ENCODE measurements at regions not wholly inside any gene's neighbourhood (a gene's known extent, or its start where the extent isn't known, plus 50 kb on each side); places are given as distances from the start of the nearest gene placed in this dataset.

DNA sequence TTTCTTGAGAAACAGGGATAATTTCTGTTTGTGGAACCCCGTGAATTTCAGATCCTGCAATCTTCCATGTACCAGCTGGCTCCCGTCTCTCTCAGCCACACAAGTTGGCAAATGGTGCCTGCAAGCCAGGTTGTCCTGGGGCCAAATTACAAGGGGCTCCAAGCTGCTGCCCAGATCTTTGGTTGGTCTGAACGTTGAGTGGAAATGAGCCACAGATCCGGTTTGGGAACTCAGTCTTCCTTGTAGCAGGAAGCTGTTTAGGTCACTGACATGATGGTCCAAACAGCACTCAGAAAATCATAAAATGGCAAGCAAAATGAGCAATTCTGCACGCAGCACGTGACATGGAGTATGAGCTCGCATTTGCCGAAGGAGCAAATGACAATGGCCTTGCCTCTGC lies 1496.4 kb downstream of the TBC1D22A start:
- intact Hi-C loops (cut with DNase I): no loop called here
- DNase-seq: peak in 2 of 10 donors; percentile 17 to 29

DNA sequence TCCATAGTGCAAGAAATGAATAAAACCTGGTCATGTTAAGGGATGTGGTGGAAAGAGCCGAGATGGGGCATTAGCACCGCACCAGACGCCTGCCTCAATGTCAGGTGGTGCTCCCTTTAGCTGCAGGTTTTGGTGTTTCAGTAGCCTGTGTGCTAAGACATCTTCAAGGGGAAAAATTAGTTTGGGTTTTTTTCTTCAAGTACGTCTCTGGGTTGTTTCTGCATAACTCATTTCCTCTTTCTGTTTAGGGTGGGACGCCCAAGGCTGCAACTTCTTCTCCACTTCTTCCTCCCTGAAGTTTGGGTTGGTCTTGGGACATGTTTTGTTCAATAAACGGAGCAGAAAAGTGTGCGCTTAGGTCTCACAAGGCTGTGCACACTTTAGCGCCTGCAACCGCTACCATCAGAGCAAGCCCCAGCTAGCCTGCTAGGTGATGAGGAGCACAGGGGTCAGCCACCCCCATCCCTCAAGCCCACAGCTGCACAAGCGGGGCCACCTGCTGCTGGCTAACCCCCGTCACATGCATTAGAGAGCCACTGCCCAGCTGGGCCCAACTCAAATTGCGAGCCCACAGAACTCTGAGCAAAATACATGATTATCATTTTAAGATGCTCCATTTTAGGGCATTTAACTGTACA lies 1495.7 kb downstream of the TBC1D22A start:
- intact Hi-C loops (cut with DNase I): no loop called here

DNA sequence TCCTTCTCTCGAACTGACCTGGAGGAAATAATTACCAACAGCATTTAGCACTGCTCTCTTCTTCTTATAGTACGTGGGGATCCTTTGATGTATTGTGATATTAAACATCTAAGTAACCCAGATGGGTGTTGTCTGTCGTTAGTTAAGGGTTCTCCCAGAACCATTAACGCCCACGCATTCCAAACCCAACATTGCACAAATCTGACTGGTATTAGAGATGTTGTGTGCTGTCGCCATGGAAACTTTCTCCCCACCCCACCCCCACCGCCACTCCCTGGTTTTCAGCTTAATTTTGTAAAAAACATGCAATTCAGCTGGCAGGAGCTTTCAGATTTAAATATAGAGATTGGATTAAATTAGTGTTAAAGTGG lies 1495.2 kb downstream of the TBC1D22A start:
- no peak for DNase-seq
- intact Hi-C loops (cut with DNase I): no loop called here

More for the DNA sequence above, 1495.7 kb downstream of the TBC1D22A start:
- peak in 1 of 10 donors; percentile 40 for DNase-seq

DNA sequence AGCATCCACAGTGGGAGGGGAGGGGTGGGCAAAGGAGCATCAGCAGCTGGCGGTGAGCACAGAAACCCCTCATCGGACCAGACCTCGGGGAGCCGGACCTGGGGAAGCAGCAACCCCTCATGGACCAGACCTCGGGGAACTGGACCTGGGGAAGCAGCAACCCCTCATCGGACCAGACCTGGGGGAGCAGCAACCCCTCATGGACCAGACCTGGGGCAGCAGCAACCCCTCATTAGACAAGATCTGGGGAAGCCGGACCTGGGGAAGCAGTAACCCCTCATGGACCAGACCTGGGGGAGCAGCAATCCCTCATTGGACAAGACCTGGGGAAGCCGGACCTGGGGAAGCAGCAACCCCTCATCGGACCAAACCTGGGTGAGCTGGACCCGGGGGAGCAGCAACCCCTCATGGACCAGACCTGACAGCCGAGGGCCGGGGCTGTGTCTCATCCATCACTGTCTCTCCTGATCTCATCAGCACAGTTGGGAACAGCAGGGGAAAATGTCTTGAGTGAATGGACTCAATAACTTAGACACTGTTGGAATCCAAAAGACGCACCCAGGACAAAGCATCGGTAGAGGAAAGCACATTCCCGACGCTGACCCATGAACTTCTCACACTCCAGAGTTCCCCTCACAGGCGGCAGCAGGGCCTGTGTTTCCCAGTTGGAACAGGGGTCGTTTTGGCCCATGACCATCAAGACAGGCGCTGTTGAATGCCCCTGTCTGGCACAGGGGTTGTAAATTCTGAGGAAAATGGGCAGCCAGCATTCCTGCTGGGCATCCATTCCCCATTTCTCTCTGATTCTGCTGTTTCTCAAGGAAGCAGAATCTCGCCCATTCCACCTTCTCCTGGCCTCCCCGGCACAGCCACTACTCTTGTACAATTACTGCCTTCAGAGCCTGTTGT lies 1494.6 kb downstream of the TBC1D22A start:
- intact Hi-C loops (cut with DNase I): no loop called here
- peak in 2 of 10 donors; percentile 52 for DNase-seq

DNA sequence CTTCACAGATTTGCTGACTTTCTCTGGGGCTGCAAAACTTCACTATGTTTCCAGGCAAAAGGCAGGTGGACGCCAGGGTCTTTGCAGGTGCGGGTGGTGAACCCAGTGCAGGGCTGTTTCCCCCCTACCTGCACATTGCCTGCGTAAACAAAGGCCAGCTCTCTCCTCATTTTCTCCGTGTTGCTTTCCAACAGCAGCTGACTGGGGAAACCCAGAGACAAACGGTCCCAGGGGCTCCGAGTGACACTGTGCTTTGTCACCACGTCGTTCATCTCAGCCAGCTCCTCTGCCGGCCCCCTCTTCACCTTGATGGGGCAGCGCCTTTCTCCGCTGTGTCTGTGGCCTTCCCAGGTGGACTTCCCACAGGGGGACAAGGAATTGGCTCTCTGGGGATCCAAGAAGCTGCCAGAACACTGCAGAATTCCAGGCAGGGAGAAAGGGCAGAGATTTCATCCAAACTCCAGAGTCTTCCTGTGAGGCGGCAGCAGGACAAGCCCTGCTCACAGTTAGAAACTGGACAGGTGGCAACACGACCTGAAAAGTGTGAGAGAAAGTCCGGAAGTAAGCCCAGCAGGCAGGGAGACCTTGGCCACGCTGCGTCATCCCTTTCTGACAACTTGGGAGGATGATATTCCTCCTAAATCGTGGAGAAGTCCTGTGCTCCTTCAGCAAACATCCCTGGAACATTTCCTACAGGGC lies 1493.7 kb downstream of the TBC1D22A start:
- DNase-seq: peak in 2 of 10 donors; percentile 40 to 42

DNA sequence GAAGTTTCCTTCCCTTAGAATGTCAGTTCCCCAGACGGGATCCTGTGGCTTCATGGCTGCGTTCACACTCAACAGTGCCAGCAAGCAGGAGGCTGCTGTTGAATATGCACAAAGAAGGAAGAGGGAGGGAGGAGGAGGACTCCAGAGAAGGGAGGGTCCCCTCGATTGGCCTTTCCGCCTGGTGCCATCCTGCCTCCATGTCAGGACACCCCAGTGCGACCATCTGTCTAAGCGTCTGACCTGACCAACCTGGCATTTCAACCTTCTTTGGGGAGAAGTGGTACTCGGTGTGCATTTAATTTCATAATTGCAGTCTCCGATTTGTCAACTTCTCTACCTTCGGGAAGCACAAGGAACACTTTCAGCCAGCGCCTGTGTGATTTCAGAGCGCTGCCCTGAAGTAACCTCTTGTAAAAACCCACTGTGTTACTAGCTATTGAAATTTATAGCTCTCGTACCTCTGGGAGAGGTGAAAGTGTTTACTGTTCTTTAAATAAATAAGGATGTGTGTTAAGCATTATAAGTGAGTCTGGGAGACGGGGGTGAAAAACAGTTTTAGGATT lies 1491.9 kb downstream of the TBC1D22A start:
- intact Hi-C loops (cut with DNase I): no loop called here
- DNase-seq: peak in 3 of 10 donors; percentile 29 to 64 (median 48)

More for the DNA sequence above, 1493.7 kb downstream of the TBC1D22A start:
- intact Hi-C loops (cut with DNase I): no loop called here

DNA sequence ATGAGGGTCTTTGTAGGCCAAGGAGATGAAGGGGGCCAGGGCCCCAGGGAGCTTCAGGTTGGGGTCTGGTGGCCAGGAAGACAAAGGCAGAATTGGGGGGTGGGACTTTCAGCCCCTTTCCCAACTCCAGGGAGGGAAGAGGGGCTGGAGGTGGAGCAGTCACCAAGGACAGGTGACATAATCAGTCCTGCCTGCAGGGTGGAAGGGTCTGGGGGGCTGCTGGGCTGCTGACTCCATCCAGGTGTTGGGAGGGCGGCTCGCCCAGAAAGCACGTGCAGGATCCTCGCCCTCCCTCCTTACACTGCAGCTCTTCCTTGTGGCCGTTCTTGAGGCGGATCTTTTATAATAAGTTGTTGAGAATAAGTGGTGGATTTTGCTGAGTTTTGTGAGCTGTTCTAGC lies 1491.1 kb downstream of the TBC1D22A start:
- DNase-seq: peak in 1 of 10 donors; percentile 28

DNA sequence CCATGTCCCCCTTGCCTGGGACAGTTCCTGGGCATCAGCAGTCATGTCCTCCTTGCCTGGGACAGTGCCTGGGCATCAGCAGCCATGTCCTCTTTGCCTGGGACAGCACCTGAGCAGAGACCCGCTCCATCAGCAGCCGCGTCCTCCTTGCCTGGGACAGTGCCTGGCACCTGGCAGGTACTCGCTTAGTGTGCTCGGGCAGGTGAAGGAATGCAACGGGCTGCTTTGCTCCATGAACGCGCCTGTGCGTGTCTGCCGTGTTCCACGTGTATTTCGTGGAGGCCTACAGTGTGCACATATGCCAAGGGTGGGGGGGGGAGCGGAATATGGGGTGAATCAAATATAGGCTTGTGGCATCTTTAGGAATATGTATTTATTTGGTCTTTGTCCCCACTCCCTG lies 1490.7 kb downstream of the TBC1D22A start:
- peak in 2 of 10 donors; percentile 33 to 50 for DNase-seq
- intact Hi-C loops (cut with DNase I): no loop called here

More for the DNA sequence above, 1491.1 kb downstream of the TBC1D22A start:
- intact Hi-C loops (cut with DNase I): no loop called here

DNA sequence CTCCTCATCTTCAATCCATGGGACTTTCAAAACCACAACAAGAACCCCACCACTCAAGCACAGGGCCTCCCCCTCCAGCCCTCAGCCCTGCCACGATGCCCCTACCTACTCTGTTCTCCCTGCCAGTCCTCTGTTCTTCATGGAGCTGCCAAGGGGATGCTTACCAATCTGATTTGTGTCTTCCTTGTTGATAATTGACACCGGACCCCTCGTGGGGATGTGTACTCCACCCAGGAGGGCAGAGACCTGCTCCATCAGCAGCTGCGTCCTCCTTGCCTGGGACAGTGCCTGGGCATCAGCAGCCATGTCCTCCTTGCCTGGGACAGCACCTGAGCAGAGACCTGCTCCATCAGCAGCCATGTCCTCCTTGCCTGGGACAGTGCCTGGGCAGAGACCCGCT lies 1489.2 kb downstream of the TBC1D22A start:
- intact Hi-C loops (cut with DNase I): no loop called here
- DNase-seq: peak in 2 of 10 donors; percentile 22 to 62

DNA sequence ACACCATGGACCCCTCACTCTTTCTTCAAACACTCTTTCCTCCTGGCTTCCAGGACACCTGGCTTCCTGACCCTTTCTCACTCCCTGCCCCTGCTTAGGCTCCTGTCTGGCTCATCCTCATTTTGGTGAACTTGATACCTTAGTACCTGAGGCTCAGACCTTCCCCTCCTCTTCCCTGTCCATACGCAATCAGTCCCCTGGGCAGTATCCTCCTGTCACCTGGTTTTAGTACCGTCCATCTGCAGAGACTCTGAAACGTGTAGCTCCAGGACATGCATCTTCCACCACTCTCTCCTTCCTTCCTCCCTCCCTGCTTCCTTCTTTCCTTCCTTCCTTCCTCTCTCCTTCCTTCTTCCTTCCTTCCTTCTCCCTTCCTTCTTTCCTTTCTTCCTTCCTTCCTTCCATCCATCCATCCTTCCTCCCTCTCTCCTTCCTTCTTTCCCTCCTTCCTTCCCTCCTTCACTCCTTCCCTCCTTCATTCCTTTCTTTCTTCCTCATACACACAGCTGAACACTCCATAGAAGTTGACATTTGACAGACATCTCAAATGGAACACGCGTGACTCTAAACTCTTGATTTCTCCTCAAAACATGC lies 1488.6 kb downstream of the TBC1D22A start:
- intact Hi-C loops (cut with DNase I): no loop called here
- no peak for DNase-seq

DNA sequence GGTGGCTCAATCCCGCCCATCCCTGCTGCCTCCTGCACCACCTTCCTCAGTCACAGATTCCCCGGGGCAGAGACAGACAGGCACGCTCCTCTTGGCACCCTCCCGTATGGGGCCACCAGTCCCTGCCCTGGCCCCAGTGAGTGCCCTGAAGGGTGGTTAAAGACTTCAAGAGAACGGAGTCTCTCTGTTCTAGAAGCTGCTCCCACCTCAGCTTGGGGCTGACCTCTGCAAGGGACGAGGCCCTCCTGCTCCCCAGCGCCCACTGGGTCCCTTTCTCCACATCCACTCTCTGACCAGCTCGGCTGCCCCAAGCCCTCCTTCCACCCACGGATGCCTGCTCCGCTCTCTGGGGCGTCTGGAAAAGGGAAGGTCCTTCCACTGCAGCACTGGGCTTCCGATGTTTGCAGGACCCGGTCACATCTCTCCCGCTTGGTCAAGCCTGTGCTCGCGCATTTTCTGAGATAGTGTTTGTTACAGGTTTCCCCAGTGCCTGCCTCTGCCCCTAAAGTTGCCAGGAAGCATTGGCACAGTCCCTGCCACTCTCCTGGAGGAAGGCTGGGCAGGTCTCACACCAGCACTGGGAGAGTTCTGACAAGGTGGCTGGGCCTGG lies 1487.9 kb downstream of the TBC1D22A start:
- DNase-seq: peak in 2 of 10 donors; percentile 69
- intact Hi-C loops (cut with DNase I): no loop called here

DNA sequence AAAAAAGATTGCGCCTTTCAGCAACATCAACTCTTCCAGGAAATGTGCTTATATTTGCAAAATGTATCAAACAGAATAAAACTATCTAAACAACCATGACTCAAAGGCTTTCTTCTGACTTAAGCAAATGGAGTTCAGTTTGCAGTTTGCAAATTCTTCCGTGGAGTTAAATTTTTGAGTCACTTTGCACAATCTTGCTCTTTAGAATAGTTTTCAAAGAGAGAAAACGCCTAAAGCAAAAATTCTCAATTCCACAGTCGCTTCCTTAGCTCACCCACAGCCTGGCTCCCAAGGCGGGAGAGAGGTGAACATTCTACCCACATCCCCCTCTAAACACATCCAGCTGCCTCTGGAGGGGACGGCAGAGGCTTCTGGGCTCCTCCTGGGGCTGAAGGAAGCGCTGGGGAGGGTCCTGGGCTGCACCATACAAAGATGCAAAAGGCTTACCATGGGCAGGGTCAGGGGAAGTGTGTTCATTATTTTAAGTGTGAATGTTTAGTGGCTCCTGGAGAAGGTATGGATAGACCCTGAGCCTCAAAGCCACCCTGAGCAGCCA lies 1487.3 kb downstream of the TBC1D22A start:
- peak in 1 of 10 donors; percentile 10 for DNase-seq
- intact Hi-C loops (cut with DNase I): no loop called here

DNA sequence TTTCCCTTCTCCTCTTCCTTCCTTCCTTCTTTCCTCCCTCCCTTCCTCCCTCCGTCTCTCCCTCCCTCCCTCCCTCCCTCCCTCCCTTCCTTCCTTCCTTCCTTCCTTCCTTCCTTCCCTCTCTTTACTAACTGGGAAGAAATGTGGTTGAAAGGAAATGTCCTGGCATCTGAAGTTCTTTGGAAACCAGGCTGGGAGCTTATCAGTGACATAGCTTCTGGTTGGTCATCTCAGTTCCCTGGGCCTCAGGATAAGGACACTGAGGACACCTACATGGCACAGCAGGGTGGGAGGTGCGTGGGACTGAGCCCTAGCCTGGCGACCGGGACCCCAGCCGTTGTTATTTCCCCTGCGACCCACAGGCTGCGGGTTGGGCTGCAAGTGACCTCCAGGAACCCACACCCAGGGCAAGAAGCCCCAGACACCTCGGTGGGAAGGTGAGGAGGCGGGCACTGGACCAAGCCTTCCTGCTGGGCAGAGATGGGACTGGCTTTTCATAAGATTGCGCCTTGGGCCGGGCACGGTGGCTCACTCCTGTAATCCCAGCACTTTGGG lies 1486.5 kb downstream of the TBC1D22A start:
- intact Hi-C loops (cut with DNase I): no loop called here

DNA sequence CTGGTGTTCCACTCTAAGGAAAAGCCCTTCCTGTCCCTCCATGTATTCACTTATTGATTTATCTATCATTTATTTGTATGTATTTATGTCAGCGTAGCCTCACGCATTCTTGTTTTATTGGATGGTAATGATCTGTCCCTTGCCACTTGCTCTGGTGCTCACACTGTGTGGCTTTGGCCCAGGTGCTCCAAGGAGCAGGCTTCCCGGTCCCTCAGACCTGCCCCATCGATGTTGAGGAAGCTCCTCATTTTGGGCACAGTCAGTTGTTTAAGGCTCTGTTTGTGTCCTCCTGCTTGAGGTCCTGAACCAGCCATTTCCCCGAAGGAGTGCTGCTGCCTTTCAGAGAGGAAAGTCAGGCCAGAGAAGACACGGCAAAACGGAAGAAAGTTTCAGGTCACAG lies 1485.4 kb downstream of the TBC1D22A start:
- intact Hi-C loops (cut with DNase I): no loop called here
- DNase-seq: peak in 1 of 10 donors; percentile 29

More for the DNA sequence above, 1486.5 kb downstream of the TBC1D22A start:
- peak in 2 of 10 donors; percentile 51 to 65 for DNase-seq

DNA sequence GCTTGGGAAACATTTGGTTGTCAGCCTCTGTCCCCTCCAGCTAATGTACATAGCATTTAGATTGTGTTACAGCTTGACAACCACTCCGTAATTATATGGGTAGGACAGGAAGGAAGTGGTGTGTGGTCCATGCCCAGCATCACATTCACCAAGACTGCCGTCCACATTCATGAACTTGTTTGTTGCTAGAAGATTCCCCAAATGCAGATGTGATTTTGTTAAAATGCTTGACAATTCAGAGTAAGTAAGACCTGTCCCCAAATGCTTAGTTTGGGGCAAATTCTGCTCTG lies 1482.7 kb downstream of the TBC1D22A start:
- intact Hi-C loops (cut with DNase I): no loop called here
- no peak for DNase-seq

DNA sequence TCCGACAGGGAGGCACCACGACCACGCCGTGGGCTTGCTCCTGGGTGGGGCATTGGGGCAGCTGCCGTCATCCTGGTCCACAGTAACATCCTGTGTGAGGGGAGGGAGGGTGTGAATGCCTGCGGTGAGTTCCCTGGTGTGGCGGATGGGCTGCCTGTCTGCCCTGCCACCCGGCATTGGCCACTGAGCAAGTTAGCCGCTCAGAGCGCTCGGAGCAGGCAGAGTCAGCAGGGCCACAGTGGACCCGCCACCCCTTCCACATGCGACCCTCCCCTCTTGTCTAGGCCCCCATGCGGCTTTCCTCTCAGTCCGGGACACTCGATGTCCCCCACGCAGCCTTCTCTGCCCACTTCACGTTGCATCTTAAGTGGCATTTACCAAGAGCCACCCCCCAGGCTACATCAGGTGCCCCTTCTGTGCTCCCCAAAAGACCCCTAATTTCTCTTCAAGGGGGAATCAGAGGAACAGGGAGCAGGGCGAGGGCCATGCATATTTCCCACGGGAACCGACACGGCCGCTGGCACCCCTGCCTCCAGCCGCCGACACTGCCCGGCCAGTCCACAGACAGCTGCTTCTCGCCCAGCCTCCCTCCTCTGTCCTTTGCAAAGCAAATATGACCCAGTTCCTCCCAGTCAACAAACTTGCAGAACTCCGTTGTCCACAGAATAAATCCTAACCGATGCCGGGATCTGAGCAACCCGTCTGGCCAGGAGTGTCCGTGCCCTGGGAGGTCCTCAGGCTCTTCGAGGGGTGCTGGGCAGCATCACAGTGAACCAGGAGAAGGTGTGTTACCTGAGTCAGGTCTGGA lies 1482.1 kb downstream of the TBC1D22A start:
- DNase-seq: peak in 2 of 10 donors; percentile 50 to 69

DNA sequence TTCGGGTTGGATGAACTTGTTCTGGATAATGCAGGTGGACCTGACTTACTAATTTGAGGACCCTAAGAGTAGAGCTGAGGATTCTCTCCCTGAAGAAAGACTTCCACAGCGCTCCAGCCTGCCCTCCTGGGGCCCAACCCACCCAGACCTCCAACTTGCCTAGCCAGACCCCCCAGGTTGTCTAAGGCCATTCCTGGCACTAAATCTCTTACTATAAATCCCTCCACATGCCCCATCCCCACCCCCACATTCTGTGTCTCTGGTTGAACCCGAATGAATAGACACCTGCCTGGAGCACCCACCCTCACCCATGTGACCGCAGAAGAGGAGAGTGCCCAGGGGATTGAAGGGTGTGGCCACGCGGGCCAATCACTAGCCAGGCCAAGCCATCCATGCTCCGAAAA lies 1480.0 kb downstream of the TBC1D22A start:
- DNase-seq: peak in 2 of 10 donors; percentile 12 to 37
- intact Hi-C loops (cut with DNase I): no loop called here

More for the DNA sequence above, 1482.1 kb downstream of the TBC1D22A start:
- intact Hi-C loops (cut with DNase I): no loop called here

DNA sequence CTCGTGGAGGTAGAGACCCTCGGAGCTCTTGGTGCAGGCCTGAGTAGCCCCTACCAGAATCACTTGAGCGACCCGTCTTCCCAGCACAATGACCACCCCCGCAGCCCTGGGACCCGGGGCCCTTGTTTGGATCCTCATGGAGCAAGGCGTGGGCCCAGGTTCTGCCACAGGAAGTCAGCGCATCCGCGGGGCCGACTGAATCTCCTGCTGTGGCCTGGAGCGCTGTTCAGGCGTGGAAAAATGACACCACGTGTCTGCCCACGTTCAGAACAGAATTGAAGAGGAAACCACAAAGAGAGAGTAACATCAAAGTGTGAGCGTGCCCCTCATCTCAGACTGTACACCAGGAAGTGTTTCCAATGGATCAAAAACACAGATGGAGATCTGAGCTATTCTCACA lies 1479.2 kb downstream of the TBC1D22A start:
- DNase-seq: peak in 2 of 10 donors; percentile 57 to 62

DNA sequence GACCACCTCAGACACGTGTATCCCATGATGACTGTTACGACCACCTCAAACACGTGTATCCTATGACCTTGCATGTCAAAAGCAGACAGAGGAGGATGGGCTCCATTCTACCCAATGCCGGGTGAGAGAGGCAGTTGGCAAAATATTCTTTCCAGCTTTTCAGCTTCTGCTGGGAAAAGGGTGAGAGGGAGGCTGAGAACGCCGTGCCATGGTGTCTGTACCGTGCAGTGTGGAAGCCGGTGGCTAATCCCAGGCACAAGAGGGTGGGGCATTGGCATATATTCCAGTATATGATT lies 1478.4 kb downstream of the TBC1D22A start:
- intact Hi-C loops (cut with DNase I): no loop called here
- DNase-seq: peak in 2 of 10 donors; percentile 24 to 39

More for the DNA sequence above, 1479.2 kb downstream of the TBC1D22A start:
- intact Hi-C loops (cut with DNase I): no loop called here

All from posterior cingulate gyrus (tissue), 11 donors.